Mesenchymal stem cell (in vitro differentiated cells and primary cell): ENCODE measurements at regions not wholly inside any gene's neighbourhood (a gene's known extent, or its start where the extent isn't known, plus 50 kb on each side); places are given as distances from the start of the nearest gene placed in this dataset.

ENCODE experiments used
- DNase-seq: peaks from one replicate; pipeline ENCODE4 v3.0.0-alpha.2; 2013
- H2AFZ ChIP-seq: one replicate; pipeline ENCODE4 v1.6.1; 2013; ENCODE audit warnings: low read depth, mild to moderate bottlenecking, control low read depth, inconsistent platforms, low read length, moderate library complexity
- H2AK5ac ChIP-seq: 2 replicates; pipeline ENCODE4 v1.6.1; 2013; ENCODE audit warnings: low read length, moderate library complexity, mild to moderate bottlenecking, inconsistent platforms; ENCODE audit not compliant: severe bottlenecking
- H2BK120ac ChIP-seq: one replicate; pipeline ENCODE4 v1.6.1; 2013; ENCODE audit warnings: low read depth, mild to moderate bottlenecking, inconsistent platforms, low read length, moderate library complexity
- H2BK12ac ChIP-seq, 2 experiments: one replicate each; pipeline ENCODE4 v1.6.1; 2013; ENCODE audit warnings: inconsistent platforms in 2 of 2, low read length in 2 of 2, mild to moderate bottlenecking in 2 of 2, moderate library complexity in 2 of 2, control low read depth in 1 of 2
- H2BK15ac ChIP-seq: one replicate; pipeline ENCODE4 v1.6.1; 2013; ENCODE audit warnings: mild to moderate bottlenecking, low read depth, inconsistent platforms; ENCODE audit not compliant: poor library complexity, severe bottlenecking
- H2BK5ac ChIP-seq: 2 replicates; pipeline ENCODE4 v1.6.1; 2013; ENCODE audit warnings: low read depth, mild to moderate bottlenecking, low read length, control low read depth, inconsistent platforms; ENCODE audit not compliant: poor library complexity, severe bottlenecking
- H3K14ac ChIP-seq, 2 experiments: one replicate each; pipeline ENCODE4 v1.6.1; 2013; ENCODE audit warnings: inconsistent platforms in 2 of 2, low read length in 2 of 2, control low read depth in 1 of 2, mild to moderate bottlenecking in 1 of 2, moderate library complexity in 1 of 2
- H3K18ac ChIP-seq, 2 experiments: one replicate each; pipeline ENCODE4 v1.6.1; 2013; ENCODE audit warnings: inconsistent platforms in 2 of 2, low read length in 2 of 2, control low read depth in 1 of 2, low read depth in 1 of 2, mild to moderate bottlenecking in 1 of 2
- H3K23ac ChIP-seq, 2 experiments: one replicate each; pipeline ENCODE4 v1.6.1; 2013; ENCODE audit warnings: inconsistent platforms in 2 of 2, low read length in 2 of 2, mild to moderate bottlenecking in 2 of 2, moderate library complexity in 2 of 2, control low read depth in 1 of 2
- H3K27ac ChIP-seq: 2 replicates; pipeline ENCODE4 v1.5.1; 2013; ENCODE audit warnings: mild to moderate bottlenecking, moderate library complexity, low read length, control low read depth, inconsistent platforms; ENCODE audit not compliant: poor library complexity, severe bottlenecking
- H3K27me3 ChIP-seq, 2 experiments: 2 replicates each; pipeline versions ENCODE4 v1.6.1 to v1.7.0; 2013; ENCODE audit warnings: low read length in 2 of 2, mild to moderate bottlenecking in 2 of 2, moderate library complexity in 2 of 2, control low read depth in 1 of 2, inconsistent platforms in 1 of 2; ENCODE audit not compliant: control insufficient read depth in 1 of 2, insufficient read depth in 1 of 2
- H3K36me3 ChIP-seq, 2 experiments: 2 replicates each; pipeline versions ENCODE4 v1.6.1 to v1.7.0; 2013; ENCODE audit warnings: low read length in 2 of 2, control low read depth in 1 of 2, inconsistent platforms in 1 of 2, low read depth in 1 of 2, mild to moderate bottlenecking in 1 of 2; ENCODE audit not compliant: insufficient read depth in 2 of 2, control insufficient read depth in 1 of 2
- H3K4ac ChIP-seq, 2 experiments: one replicate each; pipeline ENCODE4 v1.6.1; 2013; ENCODE audit warnings: inconsistent platforms in 2 of 2, low read length in 2 of 2, mild to moderate bottlenecking in 2 of 2, moderate library complexity in 2 of 2, control low read depth in 1 of 2, low read depth in 1 of 2
- H3K4me1 ChIP-seq: 2 replicates; pipeline ENCODE4 v1.6.1; 2013; ENCODE audit warnings: low read depth, low read length, control low read depth; ENCODE audit not compliant: control insufficient read depth, insufficient read depth
- H3K4me2 ChIP-seq: 2 replicates; pipeline ENCODE4 v1.6.1; 2013; ENCODE audit warnings: low read length, mild to moderate bottlenecking, inconsistent platforms; ENCODE audit not compliant: poor library complexity, severe bottlenecking
- H3K4me3 ChIP-seq, 2 experiments: 2 replicates each; pipeline versions ENCODE4 v1.5.1 to v1.7.0; 2013; ENCODE audit warnings: low read length in 2 of 2, mild to moderate bottlenecking in 2 of 2, control low read depth in 1 of 2, low read depth in 1 of 2; ENCODE audit not compliant: insufficient read depth in 1 of 2
- H3K79me1 ChIP-seq: replicated peaks from 2 replicates; pipeline ENCODE4 v1.6.1; 2013; ENCODE audit warnings: mild to moderate bottlenecking, control low read depth, low read length, inconsistent platforms; ENCODE audit not compliant: poor library complexity, severe bottlenecking
- H3K9ac ChIP-seq: 2 replicates; pipeline ENCODE4 v1.7.0; 2013; ENCODE audit warnings: mild to moderate bottlenecking, low read length, moderate library complexity
- H3K9me3 ChIP-seq: 2 replicates; pipeline ENCODE4 v1.7.0; 2013; ENCODE audit warnings: mild to moderate bottlenecking, low read length; ENCODE audit not compliant: control insufficient read depth
- H4K8ac ChIP-seq: one replicate; pipeline ENCODE4 v1.6.1; 2013; ENCODE audit warnings: inconsistent platforms, mild to moderate bottlenecking, low read length, moderate library complexity
- H4K91ac ChIP-seq: one replicate; pipeline ENCODE4 v1.6.1; 2013; ENCODE audit warnings: mild to moderate bottlenecking, low read length, inconsistent platforms
- WGBS: methylation state at CpG from one replicate; pipeline ENCODE4 v1.1.7; 2013; ENCODE audit warnings: mixed read lengths; 5-methylcytosine and 5-hydroxymethylcytosine counted together

DNA sequence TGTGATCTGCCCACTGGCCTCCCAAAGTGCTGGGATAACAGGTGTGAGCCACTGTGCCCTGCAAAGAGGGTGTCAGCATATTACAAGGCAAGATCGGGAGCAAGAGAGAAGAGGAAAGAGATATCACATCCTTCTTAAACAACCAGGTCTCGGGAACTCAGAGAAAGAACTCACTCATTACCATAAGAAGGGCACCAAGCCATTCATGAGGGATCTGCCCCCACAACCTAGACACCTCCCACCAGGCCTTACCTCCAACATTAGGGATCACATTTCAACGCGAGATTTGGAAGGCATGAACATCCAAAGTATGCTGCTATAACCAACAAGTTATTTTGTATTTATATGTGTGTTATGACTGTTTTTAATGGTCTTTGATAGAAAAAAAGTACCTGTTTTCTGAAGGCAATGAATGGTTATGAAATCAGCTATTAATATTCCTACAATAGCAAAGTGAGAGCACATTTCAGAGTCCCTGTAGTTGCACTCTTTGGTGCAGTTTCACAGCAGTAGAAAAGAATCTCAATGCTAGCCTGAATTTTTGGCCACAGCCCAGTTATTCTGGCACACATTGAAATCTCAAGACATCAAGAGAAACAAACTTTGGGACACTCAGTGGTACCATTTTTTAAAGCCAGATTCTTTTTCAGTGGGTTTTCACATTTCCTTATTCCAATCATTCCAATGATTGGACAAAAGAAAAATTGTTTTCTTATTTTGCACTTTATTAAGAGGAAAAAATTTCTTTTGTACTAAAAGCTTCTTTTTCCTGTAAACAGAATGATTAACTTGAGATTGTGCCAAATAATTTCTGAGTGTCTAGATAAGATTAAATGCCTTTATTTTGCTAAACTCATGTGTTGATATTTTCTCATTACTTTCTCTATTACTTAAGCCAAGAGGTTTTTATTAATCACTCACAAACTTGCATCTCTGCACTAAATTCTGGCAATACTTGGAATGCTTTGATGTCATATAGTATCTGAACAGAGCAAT, 582.6 kb upstream of the ATP2B1 start:
- no peak overlapping the region for H4K8ac ChIP-seq
- H3K9me3 ChIP-seq, result peaks cover 23% of the 10 kb centered on the region
- no peak overlapping the region for H2BK5ac ChIP-seq
- no peak for DNase-seq
- no peak overlapping the region for H3K4me3 ChIP-seq
- no peaks in the 10 kb centered on the region for H3K79me1 ChIP-seq
- H3K36me3 ChIP-seq, result no peaks in the 10 kb centered on the region
- H3K27me3 ChIP-seq, result no peaks in the 10 kb centered on the region
- H3K18ac ChIP-seq, result no peak overlapping the region
- no peak overlapping the region for H3K9ac ChIP-seq
- H3K14ac ChIP-seq, result no peak overlapping the region
- no peaks in the 10 kb centered on the region for H3K4me1 ChIP-seq
- no peak overlapping the region for H2BK15ac ChIP-seq
- no peak overlapping the region for H3K4me2 ChIP-seq
- H3K23ac ChIP-seq, result no peak overlapping the region
- peak overlapping the region in 1 of 2 experiments; percentile 29 for H2BK12ac ChIP-seq
- H2AFZ ChIP-seq, result no peak overlapping the region
- no peak overlapping the region for H4K91ac ChIP-seq
- H3K27ac ChIP-seq, result no peak overlapping the region
- no peak overlapping the region for H3K4ac ChIP-seq
- no peak overlapping the region for H2AK5ac ChIP-seq
- WGBS, result 92% methylated on average over 2 of the region's 4 CpGs
- H2BK120ac ChIP-seq, result no peak overlapping the region

DNA sequence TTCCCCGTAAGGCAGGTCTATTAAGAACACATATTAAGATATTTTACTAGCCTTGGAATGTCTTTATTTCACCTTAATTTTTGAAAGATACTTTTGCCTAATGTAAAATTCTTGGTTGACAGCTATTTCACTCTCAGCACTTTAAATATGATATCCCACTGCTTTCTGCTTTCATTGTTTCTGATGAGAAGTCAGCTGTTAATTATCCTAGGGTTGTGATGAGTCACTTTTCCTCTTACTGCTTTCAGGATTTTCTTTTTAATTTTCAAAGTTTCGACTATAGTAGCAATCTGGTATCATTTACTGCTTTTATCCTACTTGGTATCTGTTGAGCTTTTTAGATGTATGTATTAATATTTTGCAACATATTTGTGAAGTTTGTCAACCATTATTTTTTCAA, 578.9 kb upstream of the ATP2B1 start:
- H3K36me3 ChIP-seq, result no peaks in the 10 kb centered on the region
- no peak overlapping the region for H3K14ac ChIP-seq
- no peak overlapping the region for H3K4ac ChIP-seq
- H2BK15ac ChIP-seq, result no peak overlapping the region
- no peak overlapping the region for H4K91ac ChIP-seq
- no CpG with 5 or more reads among the region's 2 CpGs for WGBS
- H3K23ac ChIP-seq, result no peak overlapping the region
- H3K27ac ChIP-seq, result no peak overlapping the region
- no peak overlapping the region for H4K8ac ChIP-seq
- H3K79me1 ChIP-seq, result no peaks in the 10 kb centered on the region
- H2AK5ac ChIP-seq, result no peak overlapping the region
- no peak overlapping the region for H3K4me2 ChIP-seq
- no peaks in the 10 kb centered on the region for H3K27me3 ChIP-seq
- DNase-seq, result peak; percentile 6
- no peak overlapping the region for H3K18ac ChIP-seq
- H3K4me1 ChIP-seq, result no peaks in the 10 kb centered on the region
- H2BK120ac ChIP-seq, result no peak overlapping the region
- no peak overlapping the region for H2BK12ac ChIP-seq
- H2BK5ac ChIP-seq, result no peak overlapping the region
- no peak overlapping the region for H3K4me3 ChIP-seq
- H3K9ac ChIP-seq, result no peak overlapping the region
- H2AFZ ChIP-seq, result no peak overlapping the region
- H3K9me3 ChIP-seq, result peaks cover 32% of the 10 kb centered on the region

DNA sequence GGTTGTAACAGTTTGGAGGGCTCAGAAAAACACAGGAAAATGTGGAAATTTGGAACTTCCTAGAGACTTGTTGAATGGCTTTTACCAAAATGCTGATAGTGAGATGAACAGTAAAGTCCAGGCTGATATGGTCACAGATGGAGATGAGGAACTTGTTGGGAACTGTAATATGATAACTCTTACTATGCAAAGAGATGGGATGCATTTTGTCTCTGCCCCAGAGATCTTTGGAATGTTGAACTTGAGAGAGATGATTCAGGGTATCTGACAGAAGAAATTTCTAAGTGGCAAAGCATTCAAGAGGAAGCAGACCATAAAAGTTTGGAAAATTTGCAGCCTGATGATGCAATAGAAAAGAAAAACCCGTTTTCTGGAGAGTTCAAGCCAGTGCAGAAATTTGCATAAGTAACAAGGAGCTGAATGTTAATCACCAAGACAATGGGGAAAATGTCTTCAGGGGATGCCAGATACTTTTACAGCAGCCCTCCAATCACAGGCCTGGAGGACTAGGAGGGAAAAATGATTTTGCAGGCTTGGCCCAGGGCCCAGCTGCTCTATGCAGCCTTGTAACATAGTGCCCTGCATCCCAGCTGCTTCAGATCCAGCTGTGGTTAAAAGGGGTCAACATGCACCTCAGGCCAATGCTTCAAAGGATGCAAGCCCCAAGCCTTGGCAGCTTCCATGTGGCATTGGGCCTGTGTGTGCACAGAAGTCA, 572.7 kb upstream of the ATP2B1 start:
- DNase-seq, result no peak
- Histone ChIP-seq H3K27ac (no peak overlapping the region), H2BK15ac (no peak overlapping the region), H3K27me3 (no peaks in the 10 kb centered on the region), H3K4me3 (no peak overlapping the region), H3K4ac (no peak overlapping the region), H3K14ac (no peak overlapping the region), H2AFZ (no peak overlapping the region), H4K91ac (no peak overlapping the region), H2AK5ac (no peak overlapping the region), H2BK5ac (no peak overlapping the region), H3K4me1 (no peaks in the 10 kb centered on the region), H2BK120ac (no peak overlapping the region), H3K4me2 (no peak overlapping the region), H3K18ac (no peak overlapping the region), H3K9ac (no peak overlapping the region), H2BK12ac (no peak overlapping the region), H3K79me1 (no peaks in the 10 kb centered on the region), H3K23ac (no peak overlapping the region), H3K36me3 (no peaks in the 10 kb centered on the region), H4K8ac (no peak overlapping the region), H3K9me3 (peaks cover 18% of the 10 kb centered on the region)
- WGBS, result 47% methylated on average over 1 of the region's 1 CpG

DNA sequence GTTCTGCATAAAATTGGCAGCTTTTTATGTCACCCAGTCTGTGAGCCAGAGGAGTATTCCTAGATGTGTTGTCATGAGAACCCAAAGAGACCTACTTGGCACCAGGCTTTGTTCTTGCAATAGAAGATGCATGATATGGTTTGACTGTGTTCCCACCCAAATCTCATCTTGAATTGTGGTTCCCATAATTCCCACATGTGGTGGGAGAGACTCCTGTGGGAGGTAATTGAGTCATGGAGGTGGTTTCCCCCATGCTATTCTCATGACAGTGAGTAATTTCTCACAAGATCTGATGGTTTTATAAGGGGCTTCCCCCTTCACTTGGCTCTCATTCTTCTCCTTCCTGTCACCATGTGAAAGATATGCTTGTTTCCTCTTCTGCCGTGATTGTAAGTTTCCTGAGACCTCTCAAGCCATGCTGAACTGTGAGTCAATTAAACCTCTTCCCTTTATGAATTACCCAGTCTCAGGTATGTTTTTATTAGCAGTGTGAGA, 572.0 kb upstream of the ATP2B1 start:
- no peak overlapping the region for H2AFZ ChIP-seq
- H3K9ac ChIP-seq, result no peak overlapping the region
- H3K4me2 ChIP-seq, result no peak overlapping the region
- no peak overlapping the region for H2BK12ac ChIP-seq
- no peak overlapping the region for H2AK5ac ChIP-seq
- no peak overlapping the region for H3K4me3 ChIP-seq
- no peak overlapping the region for H3K4ac ChIP-seq
- H2BK15ac ChIP-seq, result no peak overlapping the region
- no peak overlapping the region for H3K27ac ChIP-seq
- H4K91ac ChIP-seq, result no peak overlapping the region
- peaks cover 11% of the 10 kb centered on the region for H3K9me3 ChIP-seq
- H3K23ac ChIP-seq, result no peak overlapping the region
- H2BK120ac ChIP-seq, result no peak overlapping the region
- no peaks in the 10 kb centered on the region for H3K36me3 ChIP-seq
- no peak overlapping the region for H4K8ac ChIP-seq
- H3K27me3 ChIP-seq, result no peaks in the 10 kb centered on the region
- no peak overlapping the region for H3K18ac ChIP-seq
- DNase-seq, result no peak
- H3K4me1 ChIP-seq, result no peaks in the 10 kb centered on the region
- no peaks in the 10 kb centered on the region for H3K79me1 ChIP-seq
- H3K14ac ChIP-seq, result no peak overlapping the region
- 86% methylated on average over 1 of the region's 1 CpG for WGBS
- H2BK5ac ChIP-seq, result no peak overlapping the region
